Loucy (cell line): ENCODE measurements at regions not wholly inside any gene's neighbourhood (a gene's known extent, or its start where the extent isn't known, plus 50 kb on each side); places are given as distances from the start of the nearest gene placed in this dataset.

Experiments
- CTCF ChIP-seq: fragments of 200-600 bp; sonication (generic); conservative IDR thresholded peaks from 2 replicates; pipeline ENCODE4 v1.5.1; 2014; ENCODE audit warnings: mild to moderate bottlenecking, antibody characterized with exemption, low read length
- EZH2phosphoT487 ChIP-seq: fragments of 200-600 bp; IDR thresholded peaks from 2 replicates; pipeline ENCODE4 v1.6.1; 2018; ENCODE audit warnings: antibody characterized with exemption, mild to moderate bottlenecking, moderate library complexity, borderline replicate concordance

DNA sequence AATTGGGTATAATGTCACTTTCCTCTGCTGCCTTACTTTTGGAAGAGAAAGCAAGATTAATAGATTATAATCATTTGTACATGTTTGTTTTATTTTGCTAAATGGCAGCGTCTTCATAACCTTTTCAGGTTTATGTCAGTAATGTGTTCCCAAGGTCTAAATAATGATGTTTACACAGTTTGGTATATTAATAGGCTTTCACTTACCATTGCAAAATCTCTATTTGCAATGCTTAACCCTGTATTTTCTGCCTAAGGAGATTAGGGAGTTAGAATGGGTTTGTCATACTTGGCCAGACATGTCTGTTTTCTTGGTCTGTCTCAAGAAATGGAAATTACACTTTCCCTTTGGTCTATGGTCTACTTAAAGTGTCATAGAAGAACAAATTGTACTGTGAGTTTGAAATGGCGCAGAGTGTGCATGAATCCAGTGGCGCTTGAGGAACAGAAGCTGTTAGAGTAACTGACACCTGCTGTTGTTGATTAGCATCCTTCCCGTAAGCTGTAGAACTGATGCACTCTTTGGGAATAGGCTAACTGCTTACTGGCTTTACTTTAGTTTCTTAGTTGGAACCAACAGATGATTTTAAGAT is 261.1 kb downstream of the SAMD5 start:
- no peak for TF ChIP-seq CTCF
- no peak for TF ChIP-seq EZH2phosphoT487
